Panc1 (cell line): ENCODE measurements at regions not wholly inside any gene's neighbourhood (a gene's known extent, or its start where the extent isn't known, plus 50 kb on each side); places are given as distances from the start of the nearest gene placed in this dataset.

Source experiments
- ATAC-seq: fragments of 200-7000 bp; cut with Tn5 transposase; 2 replicates; pipeline ENCODE4 v1.9.1; 2020; ENCODE audit warnings: mild to moderate bottlenecking, moderate library complexity
- BruUV-seq: library from RNA; stranded (reverse); fragments of 400-500 nt; replicated peaks from 2 replicates; lab custom pipeline; 2021; lab: Mats Ljungman, UMichigan
- CTCF ChIA-PET: fragments of 300-600 bp; sonication (Branson Sonifier 250); formaldehyde crosslinking; loops from one replicate; lab custom pipeline; 2022; ENCODE audit warnings: antibody characterized with exemption; lab: Charles Lee
- POLR2A ChIA-PET: fragments of 300-600 bp; sonication (Branson Sonifier 250); formaldehyde crosslinking; loops from one replicate; lab custom pipeline; 2022; ENCODE audit warnings: antibody characterized with exemption; lab: Charles Lee
- DNase-seq: peaks from one replicate; pipeline ENCODE4 v3.0.0-alpha.2; 2010; ENCODE audit warnings: low read depth, low spot score
- H3K27ac ChIP-seq: 2 replicates; pipeline ENCODE4 v1.5.1; 2011; ENCODE audit warnings: mild to moderate bottlenecking, low read length, inconsistent platforms
- H3K27me3 ChIP-seq: fragments of 200-500 bp; sonication (Bioruptor generic); 2 replicates; pipeline ENCODE4 v1.6.0; 2014; ENCODE audit warnings: low read length, inconsistent platforms; ENCODE audit not compliant: control insufficient read depth, insufficient read depth
- H3K36me3 ChIP-seq: fragments of 200-500 bp; sonication (Bioruptor generic); 2 replicates; pipeline ENCODE4 v1.5.1; 2014; ENCODE audit warnings: inconsistent platforms, mild to moderate bottlenecking, low read length, moderate library complexity; ENCODE audit not compliant: control insufficient read depth, insufficient read depth
- H3K4me1 ChIP-seq: 2 replicates; pipeline ENCODE4 v1.5.1; 2011; ENCODE audit warnings: inconsistent platforms, mild to moderate bottlenecking, low read length, moderate library complexity; ENCODE audit not compliant: control insufficient read depth, insufficient read depth
- H3K4me3 ChIP-seq, 2 experiments: 2 replicates each; pipeline ENCODE4 v1.5.1; 2011 to 2012; ENCODE audit warnings: low read depth in 2 of 2, low read length in 2 of 2, mild to moderate bottlenecking in 2 of 2, inconsistent platforms in 1 of 2, moderate library complexity in 1 of 2
- H3K9me3 ChIP-seq: fragments of 200-500 bp; sonication (Bioruptor generic); 2 replicates; pipeline ENCODE4 v1.5.1; 2014; ENCODE audit warnings: low read depth, mild to moderate bottlenecking, inconsistent platforms, low read length, moderate library complexity; ENCODE audit not compliant: control insufficient read depth, insufficient read depth
- CTCF ChIP-seq: fragments of 450-650 bp; IDR thresholded peaks from 2 replicates; pipeline ENCODE4 v1.5.1; 2017; ENCODE audit warnings: mild to moderate bottlenecking
- POLR2AphosphoS5 ChIP-seq: IDR thresholded peaks from 2 replicates; pipeline ENCODE4 v1.6.1; 2012; ENCODE audit warnings: mild to moderate bottlenecking, low read depth, low read length, moderate library complexity
- REST ChIP-seq, 2 experiments: IDR thresholded peaks; 2 replicates each; pipeline ENCODE4 v1.6.1; 2011 to 2012; ENCODE audit warnings: low read depth in 2 of 2, control low read depth in 1 of 2, low read length in 1 of 2, mild to moderate bottlenecking in 1 of 2, moderate library complexity in 1 of 2; ENCODE audit not compliant: insufficient read depth in 1 of 2
- SIN3A ChIP-seq: IDR thresholded peaks from 2 replicates; pipeline ENCODE4 v1.6.1; 2012; ENCODE audit warnings: low read depth, mild to moderate bottlenecking, low read length, moderate library complexity, borderline replicate concordance; ENCODE audit not compliant: insufficient read depth
- TCF7L2 ChIP-seq: IDR thresholded peaks from 2 replicates; pipeline ENCODE4 v1.6.1; 2011; ENCODE audit warnings: mild to moderate bottlenecking, low read depth, low read length, inconsistent platforms
- in situ Hi-C: cut with HindIII; loops from 2 replicates; pipeline ENCODE4 v1.10.0; 2016; ENCODE audit warnings: low sequenced_read_pairs, low pct_unique_long_range_greater_than_20kb
- intact Hi-C: fragments of 100-400 bp; cut with micrococcal nuclease; formaldehyde crosslinking; loops from one replicate; pipeline ENCODE4 v1.10.0; 2022; ENCODE audit not compliant: unreplicated experiment

GRCh38 chr3:145843561-145843960 lies 317.4 kb downstream of the PLOD2 start:
- in situ Hi-C loops = no loop called here
- H3K36me3 ChIP-seq = no peaks in the 10 kb centered on the region
- BruUV-seq = no TSS peak
- no peaks in the 10 kb centered on the region for H3K4me1 ChIP-seq
- H3K4me3 ChIP-seq = no peak overlapping the region
- intact Hi-C loops = no loop called here
- DNase-seq = no peak
- ATAC-seq = no peak
- ChIA-PET POLR2A (no interaction called here), CTCF (no interaction called here)
- H3K27ac ChIP-seq = no peak overlapping the region
- H3K9me3 ChIP-seq = no peaks in the 10 kb centered on the region
- TF ChIP-seq REST (IDR thresholded peaks at IDR 0.05; ENCODE audit: insufficient read depth in 1 of 2, low read depth in 2 of 2, low read length in 1 of 2) (no peak), CTCF (no peak), TCF7L2 (no peak), SIN3A (no peak), POLR2AphosphoS5 (no peak)
- H3K27me3 ChIP-seq = no peaks in the 10 kb centered on the region

GRCh38 chr3:145849115-145849514 lies 311.9 kb downstream of the PLOD2 start:
- DNase-seq (no peak), ATAC-seq (no peak)
- ChIA-PET POLR2A (no interaction called here), CTCF (no interaction called here)
- BruUV-seq = no TSS peak
- intact Hi-C loops = no loop called here
- no peaks in the 10 kb centered on the region for H3K27me3 ChIP-seq
- no peak overlapping the region for H3K4me3 ChIP-seq
- no peak for TF ChIP-seq REST (IDR thresholded peaks at IDR 0.05; ENCODE audit: insufficient read depth in 1 of 2, low read depth in 2 of 2, low read length in 1 of 2)
- no peak for TF ChIP-seq TCF7L2
- TF ChIP-seq POLR2AphosphoS5 = no peak
- TF ChIP-seq CTCF = no peak
- TF ChIP-seq SIN3A = no peak
- no peak overlapping the region for H3K27ac ChIP-seq
- in situ Hi-C loops = no loop called here
- no peaks in the 10 kb centered on the region for H3K4me1 ChIP-seq
- H3K36me3 ChIP-seq = no peaks in the 10 kb centered on the region
- no peaks in the 10 kb centered on the region for H3K9me3 ChIP-seq
